ENCODE measurements at regions not wholly inside any gene's neighbourhood (a gene's known extent, or its start where the extent isn't known, plus 50 kb on each side); places are given as distances from the start of the nearest gene placed in this dataset.

- DNase-seq: no peak
Measured at GRCh38 chr3:144307951-144308350, 336.3 kb downstream of the DIPK2A start.

- DNase-seq: no peak
Measured at GRCh38 chr3:144308396-144308795, 336.8 kb downstream of the DIPK2A start.

- DNase-seq: no peak
Measured at GRCh38 chr3:144312702-144313101, 341.1 kb downstream of the DIPK2A start.

- no peak for DNase-seq
Measured at GRCh38 chr3:144314946-144315345, 343.3 kb downstream of the DIPK2A start.

- no peak for DNase-seq
Measured at GRCh38 chr3:144317961-144318360, 346.3 kb downstream of the DIPK2A start.

GRCh38 chr3:144324076-144324475 lies 352.5 kb downstream of the DIPK2A start:
- no peak for DNase-seq

- DNase-seq: no peak
Measured at GRCh38 chr3:144332868-144333267, 361.2 kb downstream of the DIPK2A start.

GRCh38 chr3:144341471-144341870 lies 369.8 kb downstream of the DIPK2A start:
- DNase-seq: no peak

GRCh38 chr3:144343343-144343742 lies 371.7 kb downstream of the DIPK2A start:
- no peak for DNase-seq

- no peak for DNase-seq
Measured at GRCh38 chr3:144343777-144344176, 372.2 kb downstream of the DIPK2A start.

- DNase-seq: peak; percentile 17
Measured at GRCh38 chr3:144344925-144345548, 373.4 kb downstream of the DIPK2A start.

GRCh38 chr3:144350125-144350524 lies 378.5 kb downstream of the DIPK2A start:
- DNase-seq: no peak

GRCh38 chr3:144351011-144351410 lies 379.4 kb downstream of the DIPK2A start:
- no peak for DNase-seq

GRCh38 chr3:144351773-144352365 lies 380.2 kb downstream of the DIPK2A start:
- DNase-seq: no peak

GRCh38 chr3:144358191-144358590 lies 386.6 kb downstream of the DIPK2A start:
- no peak for DNase-seq

GRCh38 chr3:144361002-144361401 lies 389.4 kb downstream of the DIPK2A start:
- DNase-seq: no peak

GRCh38 chr3:144362126-144362525 lies 390.5 kb downstream of the DIPK2A start:
- no peak for DNase-seq

GRCh38 chr3:144363856-144364255 lies 392.2 kb downstream of the DIPK2A start:
- no peak for DNase-seq

GRCh38 chr3:144364737-144365136 lies 393.1 kb downstream of the DIPK2A start:
- DNase-seq: no peak

GRCh38 chr3:144369129-144369879 lies 397.7 kb downstream of the DIPK2A start:
- no peak for DNase-seq

GRCh38 chr3:144375088-144375487 lies 403.5 kb downstream of the DIPK2A start:
- DNase-seq: no peak

- DNase-seq: no peak
Measured at GRCh38 chr3:144380849-144381248, 409.2 kb downstream of the DIPK2A start.

GRCh38 chr3:144381607-144382006 lies 410.0 kb downstream of the DIPK2A start:
- DNase-seq: no peak

GRCh38 chr3:144384241-144384979 lies 412.8 kb downstream of the DIPK2A start:
- no peak for DNase-seq
